Keratinocyte (primary cell): ENCODE measurements at regions not wholly inside any gene's neighbourhood (a gene's known extent, or its start where the extent isn't known, plus 50 kb on each side); places are given as distances from the start of the nearest gene placed in this dataset.

ENCODE experiments used
- DNase-seq: peaks from one replicate; pipeline ENCODE4 v3.0.0-alpha.2; 2011; ENCODE audit warnings: low read depth, missing footprints, low spot score
- FAIRE-seq: peaks from 2 replicates; lab custom pipeline; 2011; peaks lifted over from hg19 to GRCh38; lab: Jason Lieb, UNC
- H2AFZ ChIP-seq: 2 replicates; pipeline ENCODE4 v1.6.0; 2012; ENCODE audit warnings: low read length, control low read depth, inconsistent platforms; ENCODE audit not compliant: control insufficient read depth
- H3K27ac ChIP-seq: 2 replicates; pipeline ENCODE4 v1.5.1; 2011; ENCODE audit warnings: low read length; ENCODE audit not compliant: control insufficient read depth, insufficient read depth
- H3K27me3 ChIP-seq: 3 replicates; pipeline ENCODE4 v1.6.0; 2011; ENCODE audit warnings: low read length; ENCODE audit not compliant: control insufficient read depth, insufficient read depth; ENCODE audit errors: extremely low read depth
- H3K36me3 ChIP-seq, 2 experiments: 2 replicates in 1 of 2; 3 replicates in 1 of 2; pipeline ENCODE4 v1.5.1; 2011; ENCODE audit warnings: low read length in 2 of 2, mild to moderate bottlenecking in 1 of 2; ENCODE audit not compliant: control insufficient read depth in 2 of 2, insufficient read depth in 2 of 2; ENCODE audit errors: extremely low read depth in 1 of 2
- H3K4me1 ChIP-seq: 3 replicates; pipeline ENCODE4 v1.5.1; 2011; ENCODE audit warnings: low read length; ENCODE audit not compliant: control insufficient read depth, insufficient read depth; ENCODE audit errors: extremely low read depth
- H3K4me2 ChIP-seq: 3 replicates; pipeline ENCODE4 v1.6.0; 2011; ENCODE audit warnings: low read depth, low read length; ENCODE audit not compliant: control insufficient read depth, insufficient read depth; ENCODE audit errors: extremely low read depth
- H3K4me3 ChIP-seq, 3 experiments: fragments of 200-600 bp in 1 of 3; sonication (generic) in 1 of 3; 2 replicates in 2 of 3; 3 replicates in 1 of 3; pipeline ENCODE4 v1.5.1; 2011 to 2016; ENCODE audit warnings: low read length in 3 of 3, mild to moderate bottlenecking in 3 of 3, control low read depth in 2 of 3, inconsistent platforms in 1 of 3, low read depth in 1 of 3, mixed read lengths in 1 of 3, mixed run types in 1 of 3, moderate library complexity in 1 of 3; ENCODE audit not compliant: control insufficient read depth in 2 of 3, insufficient read depth in 2 of 3; ENCODE audit errors: extremely low read depth in 1 of 3
- H3K79me2 ChIP-seq: 2 replicates; pipeline ENCODE4 v1.6.0; 2012; ENCODE audit warnings: low read length; ENCODE audit not compliant: control insufficient read depth, insufficient read depth
- H3K9ac ChIP-seq: 3 replicates; pipeline ENCODE4 v1.6.0; 2011; ENCODE audit warnings: low read length; ENCODE audit not compliant: control insufficient read depth, insufficient read depth; ENCODE audit errors: extremely low read depth
- H3K9me1 ChIP-seq: 3 replicates; pipeline ENCODE4 v1.6.0; 2011; ENCODE audit warnings: low read length; ENCODE audit not compliant: control insufficient read depth, insufficient read depth; ENCODE audit errors: extremely low read depth
- H3K9me3 ChIP-seq: 2 replicates; pipeline ENCODE4 v1.5.1; 2012; ENCODE audit warnings: low read depth, low read length; ENCODE audit not compliant: control insufficient read depth
- H4K20me1 ChIP-seq: 3 replicates; pipeline ENCODE4 v1.6.0; 2011; ENCODE audit warnings: low read length; ENCODE audit not compliant: control insufficient read depth, insufficient read depth; ENCODE audit errors: extremely low read depth
- EZH2 ChIP-seq: IDR thresholded peaks from one replicate; pipeline ENCODE4 v1.6.1; 2012; ENCODE audit warnings: inconsistent platforms, mild to moderate bottlenecking, low read length, moderate library complexity
- dilution Hi-C: fragments of 300-500 bp; cut with MboI; formaldehyde crosslinking; loops from one replicate; pipeline ENCODE4 v1.7.0; 2020; ENCODE audit warnings: low sequenced_read_pairs; ENCODE audit not compliant: extremely low pct_ligation_motif_present
- TF ChIP-seq, protein P1 (sequence below), 3 experiments: IDR thresholded peaks in 1 of 3; conservative IDR thresholded peaks in 1 of 3; optimal IDR thresholded peaks in 1 of 3; 2 replicates in 2 of 3; 3 replicates in 1 of 3; pipeline versions ENCODE3 to v1.5.1; 2011; ENCODE audit warnings: low read length in 3 of 3, mild to moderate bottlenecking in 3 of 3, moderate library complexity in 2 of 3, control low read depth in 1 of 3, inconsistent platforms in 1 of 3; ENCODE audit not compliant: insufficient read depth in 2 of 3; ENCODE audit errors: extremely low read depth in 1 of 3

GRCh38 chr14:83021323-83021722 lies 1487.7 kb upstream of the SEL1L start:
- no peak for FAIRE-seq
- H3K36me3 ChIP-seq = no peaks in the 10 kb centered on the region
- H3K79me2 ChIP-seq = no peaks in the 10 kb centered on the region
- H3K9ac ChIP-seq = no peak overlapping the region
- TF ChIP-seq, protein P1, sequence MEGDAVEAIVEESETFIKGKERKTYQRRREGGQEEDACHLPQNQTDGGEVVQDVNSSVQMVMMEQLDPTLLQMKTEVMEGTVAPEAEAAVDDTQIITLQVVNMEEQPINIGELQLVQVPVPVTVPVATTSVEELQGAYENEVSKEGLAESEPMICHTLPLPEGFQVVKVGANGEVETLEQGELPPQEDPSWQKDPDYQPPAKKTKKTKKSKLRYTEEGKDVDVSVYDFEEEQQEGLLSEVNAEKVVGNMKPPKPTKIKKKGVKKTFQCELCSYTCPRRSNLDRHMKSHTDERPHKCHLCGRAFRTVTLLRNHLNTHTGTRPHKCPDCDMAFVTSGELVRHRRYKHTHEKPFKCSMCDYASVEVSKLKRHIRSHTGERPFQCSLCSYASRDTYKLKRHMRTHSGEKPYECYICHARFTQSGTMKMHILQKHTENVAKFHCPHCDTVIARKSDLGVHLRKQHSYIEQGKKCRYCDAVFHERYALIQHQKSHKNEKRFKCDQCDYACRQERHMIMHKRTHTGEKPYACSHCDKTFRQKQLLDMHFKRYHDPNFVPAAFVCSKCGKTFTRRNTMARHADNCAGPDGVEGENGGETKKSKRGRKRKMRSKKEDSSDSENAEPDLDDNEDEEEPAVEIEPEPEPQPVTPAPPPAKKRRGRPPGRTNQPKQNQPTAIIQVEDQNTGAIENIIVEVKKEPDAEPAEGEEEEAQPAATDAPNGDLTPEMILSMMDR (optimal IDR thresholded peaks at IDR 0.05 in 1 of 3, IDR thresholded peaks at IDR 0.05 in 1 of 3, conservative IDR thresholded peaks at IDR 0.05 in 1 of 3; ENCODE audit: extremely low read depth in 1 of 3, insufficient read depth in 2 of 3, low read length in 3 of 3) = no peak
- no peak for TF ChIP-seq EZH2
- DNase-seq = no peak
- no peak overlapping the region for H3K4me2 ChIP-seq
- dilution Hi-C loops = no loop called here
- no peak overlapping the region for H2AFZ ChIP-seq
- no peaks in the 10 kb centered on the region for H3K27me3 ChIP-seq
- H3K9me3 ChIP-seq = no peaks in the 10 kb centered on the region
- H3K4me1 ChIP-seq = no peaks in the 10 kb centered on the region
- H3K4me3 ChIP-seq = no peak overlapping the region
- H3K9me1 ChIP-seq = no peaks in the 10 kb centered on the region
- H4K20me1 ChIP-seq = no peaks in the 10 kb centered on the region
- no peak overlapping the region for H3K27ac ChIP-seq

DNA sequence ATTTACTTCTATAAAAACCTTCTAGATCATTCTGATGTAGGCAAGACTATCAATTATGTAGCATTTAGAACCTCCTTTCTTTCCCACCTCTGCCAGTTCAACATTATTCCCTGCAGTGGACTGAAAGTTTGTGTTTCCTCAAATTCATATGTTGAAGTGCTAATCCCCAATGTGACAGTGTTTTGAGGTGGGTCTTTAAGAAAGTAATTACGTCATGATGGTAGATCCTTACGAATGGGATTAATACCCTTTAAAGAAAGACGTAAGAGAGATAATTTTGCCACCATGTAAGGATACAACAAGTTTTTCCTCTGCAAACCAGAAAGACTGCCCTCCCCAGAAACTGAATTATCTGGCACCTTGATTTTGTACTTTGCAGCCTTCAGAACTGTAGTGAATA lies 1489.7 kb upstream of the SEL1L start:
- Histone ChIP-seq H4K20me1 (no peaks in the 10 kb centered on the region), H3K4me2 (no peak overlapping the region), H3K27ac (no peak overlapping the region), H2AFZ (no peak overlapping the region), H3K9me3 (no peaks in the 10 kb centered on the region), H3K9me1 (no peaks in the 10 kb centered on the region), H3K36me3 (no peaks in the 10 kb centered on the region), H3K79me2 (no peaks in the 10 kb centered on the region), H3K27me3 (no peaks in the 10 kb centered on the region), H3K9ac (no peak overlapping the region), H3K4me3 (no peak overlapping the region), H3K4me1 (no peaks in the 10 kb centered on the region)
- dilution Hi-C loops = no loop called here
- TF ChIP-seq, protein P1 (optimal IDR thresholded peaks at IDR 0.05 in 1 of 3, IDR thresholded peaks at IDR 0.05 in 1 of 3, conservative IDR thresholded peaks at IDR 0.05 in 1 of 3; ENCODE audit: extremely low read depth in 1 of 3, insufficient read depth in 2 of 3, low read length in 3 of 3) = no peak
- no peak for TF ChIP-seq EZH2
- DNase-seq (no peak), FAIRE-seq (no peak)
